Mesenchymal stem cell (in vitro differentiated cells and primary cell): ENCODE measurements at regions not wholly inside any gene's neighbourhood (a gene's known extent, or its start where the extent isn't known, plus 50 kb on each side); places are given as distances from the start of the nearest gene placed in this dataset.
A peak's percentile ranks its signal among the peaks of the same experiment; 100 is the strongest.

Experiments used
- DNase-seq: peaks from one replicate; pipeline ENCODE4 v3.0.0-alpha.2; 2013
- H2AFZ ChIP-seq: one replicate; pipeline ENCODE4 v1.6.1; 2013; ENCODE audit warnings: low read depth, mild to moderate bottlenecking, control low read depth, inconsistent platforms, low read length, moderate library complexity
- H2AK5ac ChIP-seq: 2 replicates; pipeline ENCODE4 v1.6.1; 2013; ENCODE audit warnings: low read length, moderate library complexity, mild to moderate bottlenecking, inconsistent platforms; ENCODE audit not compliant: severe bottlenecking
- H2BK120ac ChIP-seq: one replicate; pipeline ENCODE4 v1.6.1; 2013; ENCODE audit warnings: low read depth, mild to moderate bottlenecking, inconsistent platforms, low read length, moderate library complexity
- H2BK12ac ChIP-seq, 2 experiments: one replicate each; pipeline ENCODE4 v1.6.1; 2013; ENCODE audit warnings: inconsistent platforms in 2 of 2, low read length in 2 of 2, mild to moderate bottlenecking in 2 of 2, moderate library complexity in 2 of 2, control low read depth in 1 of 2
- H2BK15ac ChIP-seq: one replicate; pipeline ENCODE4 v1.6.1; 2013; ENCODE audit warnings: mild to moderate bottlenecking, low read depth, inconsistent platforms; ENCODE audit not compliant: poor library complexity, severe bottlenecking
- H2BK5ac ChIP-seq: 2 replicates; pipeline ENCODE4 v1.6.1; 2013; ENCODE audit warnings: low read depth, mild to moderate bottlenecking, low read length, control low read depth, inconsistent platforms; ENCODE audit not compliant: poor library complexity, severe bottlenecking
- H3K14ac ChIP-seq, 2 experiments: one replicate each; pipeline ENCODE4 v1.6.1; 2013; ENCODE audit warnings: inconsistent platforms in 2 of 2, low read length in 2 of 2, control low read depth in 1 of 2, mild to moderate bottlenecking in 1 of 2, moderate library complexity in 1 of 2
- H3K18ac ChIP-seq, 2 experiments: one replicate each; pipeline ENCODE4 v1.6.1; 2013; ENCODE audit warnings: inconsistent platforms in 2 of 2, low read length in 2 of 2, control low read depth in 1 of 2, low read depth in 1 of 2, mild to moderate bottlenecking in 1 of 2
- H3K23ac ChIP-seq, 2 experiments: one replicate each; pipeline ENCODE4 v1.6.1; 2013; ENCODE audit warnings: inconsistent platforms in 2 of 2, low read length in 2 of 2, mild to moderate bottlenecking in 2 of 2, moderate library complexity in 2 of 2, control low read depth in 1 of 2
- H3K27ac ChIP-seq: 2 replicates; pipeline ENCODE4 v1.5.1; 2013; ENCODE audit warnings: mild to moderate bottlenecking, moderate library complexity, low read length, control low read depth, inconsistent platforms; ENCODE audit not compliant: poor library complexity, severe bottlenecking
- H3K27me3 ChIP-seq, 2 experiments: 2 replicates each; pipeline versions ENCODE4 v1.6.1 to v1.7.0; 2013; ENCODE audit warnings: low read length in 2 of 2, mild to moderate bottlenecking in 2 of 2, moderate library complexity in 2 of 2, control low read depth in 1 of 2, inconsistent platforms in 1 of 2; ENCODE audit not compliant: control insufficient read depth in 1 of 2, insufficient read depth in 1 of 2
- H3K36me3 ChIP-seq, 2 experiments: 2 replicates each; pipeline versions ENCODE4 v1.6.1 to v1.7.0; 2013; ENCODE audit warnings: low read length in 2 of 2, control low read depth in 1 of 2, inconsistent platforms in 1 of 2, low read depth in 1 of 2, mild to moderate bottlenecking in 1 of 2; ENCODE audit not compliant: insufficient read depth in 2 of 2, control insufficient read depth in 1 of 2
- H3K4ac ChIP-seq, 2 experiments: one replicate each; pipeline ENCODE4 v1.6.1; 2013; ENCODE audit warnings: inconsistent platforms in 2 of 2, low read length in 2 of 2, mild to moderate bottlenecking in 2 of 2, moderate library complexity in 2 of 2, control low read depth in 1 of 2, low read depth in 1 of 2
- H3K4me1 ChIP-seq: 2 replicates; pipeline ENCODE4 v1.6.1; 2013; ENCODE audit warnings: low read depth, low read length, control low read depth; ENCODE audit not compliant: control insufficient read depth, insufficient read depth
- H3K4me2 ChIP-seq: 2 replicates; pipeline ENCODE4 v1.6.1; 2013; ENCODE audit warnings: low read length, mild to moderate bottlenecking, inconsistent platforms; ENCODE audit not compliant: poor library complexity, severe bottlenecking
- H3K4me3 ChIP-seq, 2 experiments: 2 replicates each; pipeline versions ENCODE4 v1.5.1 to v1.7.0; 2013; ENCODE audit warnings: low read length in 2 of 2, mild to moderate bottlenecking in 2 of 2, control low read depth in 1 of 2, low read depth in 1 of 2; ENCODE audit not compliant: insufficient read depth in 1 of 2
- H3K79me1 ChIP-seq: replicated peaks from 2 replicates; pipeline ENCODE4 v1.6.1; 2013; ENCODE audit warnings: mild to moderate bottlenecking, control low read depth, low read length, inconsistent platforms; ENCODE audit not compliant: poor library complexity, severe bottlenecking
- H3K9ac ChIP-seq: 2 replicates; pipeline ENCODE4 v1.7.0; 2013; ENCODE audit warnings: mild to moderate bottlenecking, low read length, moderate library complexity
- H3K9me3 ChIP-seq: 2 replicates; pipeline ENCODE4 v1.7.0; 2013; ENCODE audit warnings: mild to moderate bottlenecking, low read length; ENCODE audit not compliant: control insufficient read depth
- H4K8ac ChIP-seq: one replicate; pipeline ENCODE4 v1.6.1; 2013; ENCODE audit warnings: inconsistent platforms, mild to moderate bottlenecking, low read length, moderate library complexity
- H4K91ac ChIP-seq: one replicate; pipeline ENCODE4 v1.6.1; 2013; ENCODE audit warnings: mild to moderate bottlenecking, low read length, inconsistent platforms
- WGBS: methylation state at CpG from one replicate; pipeline ENCODE4 v1.1.7; 2013; ENCODE audit warnings: mixed read lengths; 5-methylcytosine and 5-hydroxymethylcytosine counted together

- no peak overlapping the region for H2BK5ac ChIP-seq
- no peak for DNase-seq
- H3K9me3 ChIP-seq: no peaks in the 10 kb centered on the region
- no peak overlapping the region for H3K18ac ChIP-seq
- no peak overlapping the region for H2AK5ac ChIP-seq
- no peaks in the 10 kb centered on the region for H3K36me3 ChIP-seq
- no peak overlapping the region for H4K8ac ChIP-seq
- H2BK15ac ChIP-seq: no peak overlapping the region
- no peaks in the 10 kb centered on the region for H3K4me1 ChIP-seq
- H2BK12ac ChIP-seq: no peak overlapping the region
- H3K27ac ChIP-seq: no peak overlapping the region
- no peak overlapping the region for H3K4me3 ChIP-seq
- no peak overlapping the region for H3K9ac ChIP-seq
- no peak overlapping the region for H4K91ac ChIP-seq
- no peak overlapping the region for H3K14ac ChIP-seq
- H3K23ac ChIP-seq: no peak overlapping the region
- H3K79me1 ChIP-seq: no peaks in the 10 kb centered on the region
- no peak overlapping the region for H2AFZ ChIP-seq
- no peak overlapping the region for H2BK120ac ChIP-seq
- WGBS: 67% methylated on average over 1 of the region's 2 CpGs
- H3K4ac ChIP-seq: no peak overlapping the region
- no peaks in the 10 kb centered on the region for H3K27me3 ChIP-seq
- no peak overlapping the region for H3K4me2 ChIP-seq
These were observed 66.0 kb upstream of the TRIM9 start for GRCh38 chr14:51160871-51161270.

GRCh38 chr14:51165415-51165814, 70.5 kb upstream of the TRIM9 start:
- H2BK120ac ChIP-seq: no peak overlapping the region
- H3K4ac ChIP-seq: no peak overlapping the region
- no peak overlapping the region for H3K4me2 ChIP-seq
- no peaks in the 10 kb centered on the region for H3K79me1 ChIP-seq
- H3K23ac ChIP-seq: no peak overlapping the region
- H2BK5ac ChIP-seq: no peak overlapping the region
- H2AFZ ChIP-seq: no peak overlapping the region
- DNase-seq: no peak
- no peaks in the 10 kb centered on the region for H3K4me1 ChIP-seq
- H3K36me3 ChIP-seq: no peaks in the 10 kb centered on the region
- no peak overlapping the region for H3K27ac ChIP-seq
- H4K8ac ChIP-seq: no peak overlapping the region
- no peak overlapping the region for H2BK12ac ChIP-seq
- peaks cover 0 to 9% of the 10 kb centered on the region in 2 experiments for H3K27me3 ChIP-seq
- no peaks in the 10 kb centered on the region for H3K9me3 ChIP-seq
- no peak overlapping the region for H2AK5ac ChIP-seq
- H3K9ac ChIP-seq: no peak overlapping the region
- no peak overlapping the region for H2BK15ac ChIP-seq
- no peak overlapping the region for H3K18ac ChIP-seq
- H4K91ac ChIP-seq: no peak overlapping the region
- no peak overlapping the region for H3K4me3 ChIP-seq
- 92% methylated on average over 2 of the region's 3 CpGs for WGBS
- no peak overlapping the region for H3K14ac ChIP-seq

- H3K23ac ChIP-seq: no peak overlapping the region
- no peaks in the 10 kb centered on the region for H3K4me1 ChIP-seq
- H3K27ac ChIP-seq: no peak overlapping the region
- H3K4me2 ChIP-seq: no peak overlapping the region
- H3K14ac ChIP-seq: no peak overlapping the region
- no peak overlapping the region for H2AK5ac ChIP-seq
- H2AFZ ChIP-seq: no peak overlapping the region
- no peak overlapping the region for H3K4me3 ChIP-seq
- H4K8ac ChIP-seq: no peak overlapping the region
- no peaks in the 10 kb centered on the region for H3K36me3 ChIP-seq
- no peak overlapping the region for H3K4ac ChIP-seq
- H2BK15ac ChIP-seq: no peak overlapping the region
- no peak overlapping the region for H2BK12ac ChIP-seq
- H3K18ac ChIP-seq: no peak overlapping the region
- DNase-seq: peak; percentile 75
- H2BK120ac ChIP-seq: no peak overlapping the region
- H3K79me1 ChIP-seq: no peaks in the 10 kb centered on the region
- H3K9ac ChIP-seq: no peak overlapping the region
- H3K27me3 ChIP-seq: peaks cover 0 to 13% of the 10 kb centered on the region in 2 experiments
- no peak overlapping the region for H2BK5ac ChIP-seq
- no peaks in the 10 kb centered on the region for H3K9me3 ChIP-seq
- no peak overlapping the region for H4K91ac ChIP-seq
These were observed 72.3 kb upstream of the TMX1 start for GRCh38 chr14:51167587-51168214.

- H3K79me1 ChIP-seq: no peaks in the 10 kb centered on the region
- no peak overlapping the region for H3K14ac ChIP-seq
- no peak overlapping the region for H3K4me3 ChIP-seq
- 63% methylated on average over 2 of the region's 2 CpGs for WGBS
- H2BK12ac ChIP-seq: no peak overlapping the region
- H3K4ac ChIP-seq: no peak overlapping the region
- DNase-seq: peak; percentile 22
- H2BK120ac ChIP-seq: no peak overlapping the region
- H3K18ac ChIP-seq: no peak overlapping the region
- no peak overlapping the region for H2AFZ ChIP-seq
- no peaks in the 10 kb centered on the region for H3K9me3 ChIP-seq
- no peak overlapping the region for H4K91ac ChIP-seq
- H2BK5ac ChIP-seq: no peak overlapping the region
- no peak overlapping the region for H3K4me2 ChIP-seq
- no peak overlapping the region for H3K23ac ChIP-seq
- H2AK5ac ChIP-seq: no peak overlapping the region
- peaks cover 0 to 13% of the 10 kb centered on the region in 2 experiments for H3K27me3 ChIP-seq
- no peak overlapping the region for H2BK15ac ChIP-seq
- no peak overlapping the region for H3K27ac ChIP-seq
- H3K4me1 ChIP-seq: no peaks in the 10 kb centered on the region
- H3K36me3 ChIP-seq: no peaks in the 10 kb centered on the region
- no peak overlapping the region for H3K9ac ChIP-seq
- H4K8ac ChIP-seq: no peak overlapping the region
These were observed 71.8 kb upstream of the TMX1 start for GRCh38 chr14:51168215-51168613.
